ENCODE measurements at regions not wholly inside any gene's neighbourhood (a gene's known extent, or its start where the extent isn't known, plus 50 kb on each side); places are given as distances from the start of the nearest gene placed in this dataset.

GRCh38 chr3:72586694-72587093 is 261.6 kb downstream of the SHQ1 start:
- Histone ChIP-seq H3F3A (ENCODE audit: low read depth) (peaks cover 28% of the 10 kb centered on the region), H3K27me3 (peaks cover 58% of the 10 kb centered on the region), H3K79me2 (ENCODE audit: low read depth) (no peaks in the 10 kb centered on the region), H3K36me3 (no peaks in the 10 kb centered on the region), H3K9me3 (ENCODE audit: low read depth) (no peaks in the 10 kb centered on the region), H3K4me1 (peaks cover 45% of the 10 kb centered on the region), H3K4me3 (no peak overlapping the region), H4K20me1 (ENCODE audit: low read depth) (peaks cover 14% of the 10 kb centered on the region), H3K9ac (no peak overlapping the region), H3K27ac (no peak overlapping the region), H2AFZ (replicated peaks) (no peak overlapping the region), H3K4me2 (no peak overlapping the region)
- DNase-seq (ENCODE audit: low spot score): no peak
- H3K9me3 Mint-ChIP-seq: peaks cover 6% of the 10 kb centered on the region
- no peak overlapping the region for H3K4me3 Mint-ChIP-seq
- no peak for TF ChIP-seq CTCF (IDR thresholded peaks at IDR 0.05)
- H3K4me1 Mint-ChIP-seq: peaks cover 44% of the 10 kb centered on the region
- H3K27ac Mint-ChIP-seq: no peak overlapping the region
- H3K27me3 Mint-ChIP-seq (ENCODE audit: insufficient read depth, low read depth): peaks cover 42% of the 10 kb centered on the region
- no peaks in the 10 kb centered on the region for H3K36me3 Mint-ChIP-seq

GRCh38 chr3:72585966-72586365 is 262.3 kb downstream of the SHQ1 start:
- peaks cover 65% of the 10 kb centered on the region for H3K27me3 ChIP-seq
- peaks cover 9% of the 10 kb centered on the region for H4K20me1 ChIP-seq (ENCODE audit: low read depth)
- no peak overlapping the region for H3K4me3 ChIP-seq
- no peaks in the 10 kb centered on the region for H3K36me3 Mint-ChIP-seq
- H3K4me3 Mint-ChIP-seq: no peak overlapping the region
- peaks cover 39% of the 10 kb centered on the region for H3K4me1 Mint-ChIP-seq
- peaks cover 44% of the 10 kb centered on the region for H3K27me3 Mint-ChIP-seq (ENCODE audit: insufficient read depth, low read depth)
- TF ChIP-seq CTCF (IDR thresholded peaks at IDR 0.05) (no peak), EZH2 (IDR thresholded peaks at IDR 0.05) (no peak), EZH2phosphoT487 (IDR thresholded peaks at IDR 0.05) (no peak)
- no peak for DNase-seq (ENCODE audit: low spot score)
- no peak overlapping the region for H3K9ac ChIP-seq
- H3K9me3 ChIP-seq (ENCODE audit: low read depth): no peaks in the 10 kb centered on the region
- H3K79me2 ChIP-seq (ENCODE audit: low read depth): no peaks in the 10 kb centered on the region
- no peak overlapping the region for H3K4me2 ChIP-seq
- H3K27ac Mint-ChIP-seq: no peak overlapping the region
- no peaks in the 10 kb centered on the region for H3K36me3 ChIP-seq
- peaks cover 39% of the 10 kb centered on the region for H3K4me1 ChIP-seq
- no peak overlapping the region for H3K27ac ChIP-seq
- H3K9me3 Mint-ChIP-seq: peaks cover 6% of the 10 kb centered on the region
- H3F3A ChIP-seq (ENCODE audit: low read depth): peaks cover 20% of the 10 kb centered on the region
- H2AFZ ChIP-seq (replicated peaks): no peak overlapping the region

- no peak overlapping the region for H3K9ac ChIP-seq
- H4K20me1 ChIP-seq (ENCODE audit: low read depth): no peaks in the 10 kb centered on the region
- H3K4me3 ChIP-seq: no peak overlapping the region
- H3K36me3 ChIP-seq: no peaks in the 10 kb centered on the region
- Mint-ChIP-seq H3K9me3 (peaks cover 6% of the 10 kb centered on the region), H3K36me3 (no peaks in the 10 kb centered on the region), H3K4me3 (no peak overlapping the region), H3K4me1 (peaks cover 28% of the 10 kb centered on the region), H3K27me3 (ENCODE audit: insufficient read depth, low read depth) (peaks cover 38% of the 10 kb centered on the region), H3K27ac (no peak overlapping the region)
- H3K4me1 ChIP-seq: peaks cover 24% of the 10 kb centered on the region
- H3K4me2 ChIP-seq: no peak overlapping the region
- no peak for TF ChIP-seq EZH2phosphoT487 (IDR thresholded peaks at IDR 0.05)
- no peak for TF ChIP-seq EZH2 (IDR thresholded peaks at IDR 0.05)
- no peak for TF ChIP-seq CTCF (IDR thresholded peaks at IDR 0.05)
- H3K9me3 ChIP-seq (ENCODE audit: low read depth): no peaks in the 10 kb centered on the region
- DNase-seq (ENCODE audit: low spot score): no peak
- no peaks in the 10 kb centered on the region for H3K79me2 ChIP-seq (ENCODE audit: low read depth)
- H3K27me3 ChIP-seq: peaks cover 67% of the 10 kb centered on the region
- no peak overlapping the region for H3K27ac ChIP-seq
- H3F3A ChIP-seq (ENCODE audit: low read depth): peaks cover 7% of the 10 kb centered on the region
- no peak overlapping the region for H2AFZ ChIP-seq (replicated peaks)
Measured at GRCh38 chr3:72584262-72584661, 264.0 kb downstream of the SHQ1 start.

- Histone ChIP-seq H3K36me3 (no peaks in the 10 kb centered on the region), H3K4me3 (no peak overlapping the region), H3K79me2 (ENCODE audit: low read depth) (no peaks in the 10 kb centered on the region), H3K9me3 (ENCODE audit: low read depth) (no peaks in the 10 kb centered on the region), H3F3A (ENCODE audit: low read depth) (peaks cover 7% of the 10 kb centered on the region), H3K4me1 (peaks cover 24% of the 10 kb centered on the region), H4K20me1 (ENCODE audit: low read depth) (no peaks in the 10 kb centered on the region), H3K27ac (no peak overlapping the region), H3K4me2 (no peak overlapping the region), H3K27me3 (peaks cover 54% of the 10 kb centered on the region), H2AFZ (replicated peaks) (no peak overlapping the region), H3K9ac (no peak overlapping the region)
- H3K9me3 Mint-ChIP-seq: peaks cover under 1% of the 10 kb centered on the region
- peaks cover 27% of the 10 kb centered on the region for H3K27me3 Mint-ChIP-seq (ENCODE audit: insufficient read depth, low read depth)
- no peaks in the 10 kb centered on the region for H3K36me3 Mint-ChIP-seq
- H3K27ac Mint-ChIP-seq: no peak overlapping the region
- peaks cover 28% of the 10 kb centered on the region for H3K4me1 Mint-ChIP-seq
- TF ChIP-seq CTCF (IDR thresholded peaks at IDR 0.05) (no peak), EZH2phosphoT487 (IDR thresholded peaks at IDR 0.05) (no peak), EZH2 (IDR thresholded peaks at IDR 0.05) (no peak)
- no peak for DNase-seq (ENCODE audit: low spot score)
- H3K4me3 Mint-ChIP-seq: no peak overlapping the region
Measured at GRCh38 chr3:72582963-72583362, 265.3 kb downstream of the SHQ1 start.
